ENCODE measurements at regions not wholly inside any gene's neighbourhood (a gene's known extent, or its start where the extent isn't known, plus 50 kb on each side); places are given as distances from the start of the nearest gene placed in this dataset.

DNA sequence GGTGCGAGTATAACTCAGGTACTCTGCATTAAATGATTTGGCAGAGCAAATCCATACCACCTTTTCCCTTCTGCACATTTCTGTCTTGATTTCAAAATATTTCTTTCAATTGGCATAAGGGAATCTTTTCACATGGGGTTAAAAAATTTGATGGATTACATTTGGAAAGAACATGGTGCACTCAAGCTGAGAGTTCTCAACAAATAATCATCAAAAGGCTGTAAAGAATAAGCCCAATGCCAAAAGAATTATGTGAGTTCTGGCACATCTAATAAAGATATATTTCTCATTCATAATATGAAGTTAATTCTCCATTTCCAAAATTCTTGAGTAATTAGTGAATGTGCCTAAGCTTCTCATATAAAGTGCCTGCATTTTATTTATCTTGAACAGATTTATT, 223.1 kb downstream of the GPR37 start:
- in situ Hi-C loops (cut with MboI; ENCODE audit: low pct_unique_long_range_greater_than_20kb, low sequenced_read_pairs) = no loop called here
- no peak for DNase-seq

DNA sequence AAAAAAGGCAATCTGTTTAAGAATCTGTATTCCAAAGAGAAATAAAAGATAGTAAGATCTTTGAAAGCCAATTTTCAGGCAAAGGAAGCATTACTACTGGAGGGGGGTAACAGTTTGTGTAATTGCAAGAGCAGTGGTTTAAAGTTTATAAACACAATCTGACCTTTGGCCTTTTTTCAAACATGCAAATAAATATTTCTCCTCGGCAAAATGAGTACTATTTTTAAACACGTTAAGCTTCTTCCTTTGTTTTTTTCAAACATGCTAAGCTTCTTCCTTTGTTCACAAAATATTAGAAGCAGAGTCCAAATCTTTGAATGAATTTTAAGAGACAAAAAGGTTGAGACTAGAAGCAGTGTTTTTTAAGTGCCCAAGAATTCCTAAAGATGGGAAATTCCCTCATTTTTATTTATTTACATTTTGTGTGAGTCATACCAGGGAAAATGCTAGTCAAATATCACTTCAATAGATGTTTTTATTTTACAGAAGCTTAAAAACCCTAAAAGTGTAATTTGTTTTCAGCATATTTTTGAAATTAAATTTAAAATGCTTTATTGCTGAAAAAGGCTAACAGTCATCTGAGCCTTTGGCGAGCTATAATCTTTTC, 229.3 kb downstream of the GPR37 start:
- in situ Hi-C loops (cut with MboI; ENCODE audit: low pct_unique_long_range_greater_than_20kb, low sequenced_read_pairs) = no loop called here
- no peak for DNase-seq

DNA sequence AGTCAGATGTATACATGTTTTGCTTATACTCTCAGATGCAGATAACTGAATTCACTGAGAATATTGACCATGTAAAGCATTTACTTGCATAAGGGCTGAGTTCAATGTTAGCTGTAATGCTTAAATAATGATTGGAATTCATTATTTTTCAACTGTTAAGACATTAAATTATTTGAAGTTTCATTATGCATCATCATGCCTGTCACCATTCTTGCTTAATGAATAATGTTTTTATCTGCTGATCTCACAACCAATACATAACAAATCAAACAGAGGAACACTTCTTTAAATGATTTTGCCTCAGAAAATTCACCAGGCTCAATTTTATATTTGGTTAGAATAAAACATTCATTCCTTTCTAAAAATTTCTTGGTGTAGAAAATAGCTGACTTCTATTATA, 233.4 kb downstream of the GPR37 start:
- DNase-seq = no peak
- in situ Hi-C loops (cut with MboI; ENCODE audit: low pct_unique_long_range_greater_than_20kb, low sequenced_read_pairs) = no loop called here

DNA sequence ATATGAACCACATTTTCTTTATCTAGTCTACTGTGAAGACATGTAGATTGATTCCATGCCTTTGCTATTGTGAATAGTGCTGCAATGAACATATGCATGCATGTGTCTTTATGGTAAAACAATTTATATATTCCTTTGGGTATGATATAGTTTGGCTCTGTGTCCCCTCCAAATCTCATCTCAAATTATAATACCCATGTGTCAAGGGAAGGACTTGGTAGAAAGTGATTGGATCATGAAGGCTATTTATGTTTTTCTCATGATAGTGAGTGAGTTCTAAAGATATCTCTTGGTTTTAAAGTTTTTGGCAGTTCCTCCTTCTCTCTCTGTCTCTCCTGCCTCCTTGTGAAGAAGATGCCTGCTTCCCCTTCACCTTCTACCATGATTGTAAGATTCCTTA, 248.7 kb downstream of the GPR37 start:
- in situ Hi-C loops (cut with MboI; ENCODE audit: low pct_unique_long_range_greater_than_20kb, low sequenced_read_pairs) = no loop called here
- no peak for DNase-seq

DNA sequence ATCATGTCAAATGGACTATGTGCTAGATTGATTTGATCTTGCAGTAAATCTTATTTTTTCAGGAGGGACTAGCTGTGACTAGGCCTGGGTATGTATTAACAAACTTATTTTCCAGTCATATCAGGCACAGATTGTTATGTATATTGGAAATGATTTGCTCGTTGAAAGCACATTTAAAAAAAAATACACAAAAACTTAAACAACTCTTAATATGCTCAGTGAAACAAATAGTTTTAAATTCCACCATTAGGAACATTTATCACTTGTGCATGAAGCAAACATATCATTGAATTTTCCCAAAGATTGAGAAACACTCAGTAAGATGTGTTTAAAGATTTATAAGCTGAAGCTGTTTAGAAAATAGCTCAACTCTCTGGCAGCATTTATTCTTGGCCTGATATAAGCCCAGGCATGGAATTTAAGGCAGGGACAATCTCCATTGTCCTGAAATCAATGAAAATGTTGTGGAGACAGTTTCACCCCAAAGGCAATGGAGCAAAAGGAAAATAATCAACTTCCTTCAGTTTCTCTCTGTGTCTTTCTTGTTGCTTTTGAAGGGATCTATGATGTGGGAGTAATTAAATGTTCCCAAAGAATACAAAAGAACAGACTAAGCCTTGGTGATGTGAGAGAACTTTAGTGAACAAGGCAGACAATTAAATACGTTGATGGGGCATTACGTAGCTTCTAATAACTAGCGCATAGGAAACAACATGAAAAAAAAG, 250.3 kb downstream of the GPR37 start:
- in situ Hi-C loops (cut with MboI; ENCODE audit: low pct_unique_long_range_greater_than_20kb, low sequenced_read_pairs) = no loop called here
- no peak for DNase-seq

DNA sequence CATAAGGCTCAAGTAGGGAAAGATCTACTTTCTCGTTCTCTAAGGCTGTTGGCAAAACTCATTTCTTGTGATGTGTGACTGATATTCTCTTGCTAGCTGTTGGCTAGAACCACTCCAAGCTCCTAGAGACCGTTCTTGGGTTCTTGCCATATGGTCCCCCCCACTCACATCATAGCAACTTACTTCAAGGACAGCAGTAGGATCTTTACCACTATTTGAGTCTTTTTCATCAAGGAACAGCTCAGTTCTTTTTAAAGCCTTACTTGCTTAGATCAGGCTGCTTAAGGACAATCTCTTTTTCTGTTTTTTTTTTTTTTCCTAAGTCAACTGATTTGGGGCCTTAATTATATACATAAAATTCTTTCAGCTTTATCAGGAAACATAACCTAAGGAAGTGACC, 251.1 kb downstream of the GPR37 start:
- no peak for DNase-seq
- in situ Hi-C loops (cut with MboI; ENCODE audit: low pct_unique_long_range_greater_than_20kb, low sequenced_read_pairs) = no loop called here

DNA sequence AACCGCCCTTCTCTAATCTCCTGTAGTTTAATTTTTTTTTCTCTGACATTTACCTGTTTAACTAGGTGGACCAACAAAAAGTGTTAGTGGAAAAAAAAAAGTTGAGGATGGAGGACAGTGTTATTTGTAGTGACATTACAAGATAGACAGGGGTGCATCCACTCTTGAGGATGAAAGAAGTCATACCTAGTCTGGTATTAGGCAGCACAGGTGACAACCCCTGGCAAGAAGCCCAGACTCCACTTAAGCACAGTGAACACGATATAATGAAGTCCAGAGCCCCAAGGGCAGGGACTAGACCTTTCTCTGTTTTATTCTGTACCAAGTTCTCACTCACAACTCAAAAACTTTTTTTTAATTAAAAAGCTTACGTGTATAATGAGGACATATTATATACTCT, 268.4 kb downstream of the GPR37 start:
- DNase-seq = no peak
- in situ Hi-C loops (cut with MboI; ENCODE audit: low pct_unique_long_range_greater_than_20kb, low sequenced_read_pairs) = no loop called here

DNA sequence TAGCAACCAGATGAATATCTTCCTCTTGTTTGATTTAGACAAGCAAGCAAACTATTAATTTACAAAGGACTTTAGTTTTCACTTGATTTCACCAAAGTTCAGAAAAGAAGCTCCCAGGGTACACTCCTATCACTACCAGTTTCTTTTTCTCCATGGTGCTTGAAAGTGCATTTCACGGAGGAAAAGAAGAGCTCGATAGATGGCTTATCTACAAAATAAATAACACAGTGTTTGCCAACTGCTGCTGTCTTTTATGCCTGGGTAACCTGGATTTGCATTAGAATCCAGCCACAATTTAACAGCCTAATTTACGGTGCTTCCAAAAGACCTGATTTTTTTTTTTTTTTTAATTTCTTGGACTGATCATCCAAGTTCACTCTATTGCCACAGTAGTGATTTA, 275.7 kb downstream of the GPR37 start:
- DNase-seq = no peak
- in situ Hi-C loops (cut with MboI; ENCODE audit: low pct_unique_long_range_greater_than_20kb, low sequenced_read_pairs) = no loop called here

DNA sequence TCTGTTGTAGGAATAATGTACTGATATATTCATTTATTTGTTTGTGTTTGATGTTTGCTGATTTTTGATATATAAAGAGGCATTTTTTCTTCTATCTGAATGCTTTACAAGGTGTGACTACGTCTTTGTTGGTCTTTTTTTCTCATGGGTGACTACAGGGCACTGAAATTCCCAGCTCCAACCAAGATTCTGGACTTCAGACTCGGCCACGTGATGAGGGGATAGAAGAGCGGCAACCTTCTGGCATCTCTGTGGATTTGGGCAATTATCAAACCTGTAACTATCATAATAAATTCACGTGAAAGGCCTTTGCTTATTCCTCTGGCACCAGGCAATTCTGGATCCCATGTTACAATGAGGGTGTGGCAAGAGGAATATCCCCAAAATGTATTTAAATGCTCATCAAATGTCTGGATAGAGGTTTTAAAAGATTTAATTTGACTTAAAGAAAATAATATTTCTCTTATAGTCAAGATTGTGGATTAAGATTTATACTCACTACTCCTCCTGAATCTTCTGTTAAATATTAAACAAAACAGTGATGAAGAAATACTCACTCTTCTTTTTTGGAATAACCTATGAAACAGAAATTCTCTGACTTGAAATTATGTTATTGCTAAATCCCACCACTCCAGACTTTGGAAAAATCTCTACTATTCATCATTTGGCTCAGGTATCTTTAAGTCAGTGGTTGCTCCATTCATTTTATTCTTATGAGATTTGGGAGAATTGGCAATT, 276.3 kb downstream of the GPR37 start:
- no peak for DNase-seq
- in situ Hi-C loops (cut with MboI; ENCODE audit: low pct_unique_long_range_greater_than_20kb, low sequenced_read_pairs) = no loop called here

DNA sequence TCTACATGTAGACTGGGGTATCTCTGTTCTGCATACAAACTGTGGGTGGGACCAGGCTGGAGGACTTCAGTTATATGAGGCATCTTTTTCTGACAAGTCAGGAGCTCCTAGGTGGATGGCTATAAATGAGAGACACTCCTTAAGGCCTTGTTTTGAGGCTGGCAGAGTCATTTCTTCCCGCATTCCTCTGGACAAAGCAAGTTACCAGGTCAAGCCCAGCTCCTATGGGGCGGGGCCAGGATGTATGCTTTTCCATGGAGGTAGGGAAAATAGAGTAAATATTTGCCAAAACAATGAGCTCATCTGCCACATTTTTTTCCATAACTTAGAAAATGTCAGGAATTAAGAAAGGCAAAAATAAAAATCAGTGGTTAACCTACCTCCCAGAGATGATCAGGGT, 283.4 kb downstream of the GPR37 start:
- DNase-seq = no peak
- in situ Hi-C loops (cut with MboI; ENCODE audit: low pct_unique_long_range_greater_than_20kb, low sequenced_read_pairs) = no loop called here

DNA sequence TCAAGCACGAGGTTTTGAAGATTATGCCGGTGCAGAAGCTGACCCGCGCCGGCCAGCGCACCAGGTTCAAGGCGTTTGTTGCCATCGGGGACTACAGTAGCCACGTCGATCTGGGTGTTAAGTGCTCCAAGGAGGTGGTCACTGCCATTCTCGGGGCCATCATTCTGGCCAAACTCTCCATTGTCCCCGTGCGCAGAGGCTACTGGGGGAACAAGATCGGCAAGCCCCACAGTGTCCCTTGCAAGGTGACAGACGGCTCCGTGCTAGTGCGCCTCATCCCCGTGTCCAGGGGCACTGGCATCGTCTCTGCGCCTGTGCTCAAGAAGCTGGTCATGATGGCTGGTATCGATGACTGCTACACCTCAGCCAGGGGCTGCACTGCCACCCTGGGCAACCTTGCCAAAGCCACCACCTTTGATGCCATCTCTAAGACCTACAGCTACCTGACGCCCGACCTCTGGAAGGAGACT, 284.7 kb downstream of the GPR37 start:
- DNase-seq = no peak
- in situ Hi-C loops (cut with MboI; ENCODE audit: low pct_unique_long_range_greater_than_20kb, low sequenced_read_pairs) = no loop called here

DNA sequence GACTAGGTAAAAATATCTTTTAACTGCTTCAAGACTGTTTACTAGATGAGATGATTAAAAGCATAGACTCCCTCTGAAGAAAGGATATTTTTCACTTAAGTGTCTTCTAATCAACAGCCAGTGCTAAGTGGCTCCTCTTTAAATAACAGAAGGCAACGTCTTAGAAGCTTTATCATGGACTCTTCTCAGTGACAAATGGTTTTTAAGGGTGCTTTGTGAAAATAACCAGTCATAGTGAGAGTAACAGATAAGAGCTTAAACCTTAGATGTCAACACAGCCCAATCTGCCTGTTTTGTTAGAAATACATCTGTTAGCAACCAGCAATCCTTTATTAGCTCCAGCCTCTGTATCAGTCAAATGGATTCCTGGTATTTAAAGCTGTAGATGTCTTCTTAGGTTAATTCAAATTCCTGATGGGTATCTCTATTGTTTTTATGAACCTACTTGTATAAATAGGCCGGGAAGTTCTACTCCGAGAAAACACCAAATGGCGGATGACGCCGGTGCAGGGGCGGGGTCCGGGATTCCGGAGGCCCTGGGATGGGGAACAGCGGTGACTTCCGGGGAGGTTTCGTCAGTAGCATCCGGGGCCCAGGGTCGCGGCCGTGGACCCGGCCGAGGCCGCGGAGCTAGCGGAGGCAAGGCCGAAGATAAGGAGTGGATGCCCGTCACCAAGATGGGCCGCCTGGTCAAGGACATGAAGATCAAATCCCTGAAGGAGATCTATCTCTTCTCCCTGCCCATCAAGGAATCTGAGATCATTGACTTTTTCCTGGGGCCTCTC, 285.4 kb downstream of the GPR37 start:
- DNase-seq = no peak
- in situ Hi-C loops (cut with MboI; ENCODE audit: low pct_unique_long_range_greater_than_20kb, low sequenced_read_pairs) = no loop called here

DNA sequence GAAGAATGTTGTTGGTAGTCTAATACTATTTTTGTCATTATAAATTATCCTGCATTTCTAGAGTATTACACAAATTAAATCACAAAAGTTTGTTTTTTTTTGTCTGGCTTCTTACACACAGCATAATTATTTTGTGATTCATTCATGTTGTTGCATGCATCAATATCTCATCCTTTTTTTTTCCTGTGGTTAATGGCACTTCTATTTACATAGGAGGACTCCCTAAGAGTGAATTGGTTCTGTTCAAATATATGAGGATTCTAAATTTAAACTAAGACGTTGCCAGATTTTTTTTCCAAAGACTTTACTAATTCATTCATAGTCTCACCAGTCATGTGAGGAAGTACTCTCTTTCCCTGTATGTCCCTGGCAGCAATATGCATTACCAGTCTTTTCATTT, 303.3 kb downstream of the GPR37 start:
- in situ Hi-C loops (cut with MboI; ENCODE audit: low pct_unique_long_range_greater_than_20kb, low sequenced_read_pairs) = no loop called here
- DNase-seq = no peak

DNA sequence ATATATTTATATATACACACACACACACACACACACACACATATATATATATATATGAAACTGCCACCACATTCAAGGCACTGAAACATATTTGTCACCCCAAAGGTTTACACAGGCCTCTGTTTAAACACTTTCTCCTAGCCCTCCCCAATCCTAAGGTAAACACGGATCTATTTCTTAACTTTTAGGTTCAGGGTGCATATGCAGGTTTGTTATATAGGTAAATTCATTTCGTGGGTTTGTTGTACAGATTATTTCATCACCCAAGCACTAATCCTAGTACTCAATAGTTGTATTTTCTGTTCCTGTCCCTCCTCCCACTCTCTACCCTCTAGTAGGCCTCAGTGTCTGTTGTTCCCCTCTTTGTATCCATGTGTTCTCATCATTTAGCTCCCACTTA, 305.0 kb downstream of the GPR37 start:
- in situ Hi-C loops (cut with MboI; ENCODE audit: low pct_unique_long_range_greater_than_20kb, low sequenced_read_pairs) = no loop called here
- DNase-seq = no peak

DNA sequence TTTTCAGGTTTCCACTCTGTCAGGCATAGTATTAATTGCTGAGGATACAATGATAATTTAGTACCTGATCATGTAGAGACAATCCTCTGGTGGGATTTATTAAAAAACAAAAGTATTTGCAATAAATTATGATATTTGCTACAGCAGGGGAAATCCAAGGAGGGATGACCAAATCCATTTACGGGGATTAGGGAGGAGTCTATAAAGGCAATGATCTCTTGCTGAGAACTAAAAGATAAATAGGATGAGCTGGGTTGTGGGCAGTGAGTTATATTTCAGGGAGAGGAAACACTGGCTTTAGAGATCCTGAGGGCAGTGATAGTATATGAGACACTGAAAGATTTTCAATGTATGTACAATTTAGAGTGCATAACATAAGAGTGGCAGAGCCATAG, 305.5 kb downstream of the GPR37 start:
- no peak for DNase-seq
- in situ Hi-C loops (cut with MboI; ENCODE audit: low pct_unique_long_range_greater_than_20kb, low sequenced_read_pairs) = no loop called here

DNA sequence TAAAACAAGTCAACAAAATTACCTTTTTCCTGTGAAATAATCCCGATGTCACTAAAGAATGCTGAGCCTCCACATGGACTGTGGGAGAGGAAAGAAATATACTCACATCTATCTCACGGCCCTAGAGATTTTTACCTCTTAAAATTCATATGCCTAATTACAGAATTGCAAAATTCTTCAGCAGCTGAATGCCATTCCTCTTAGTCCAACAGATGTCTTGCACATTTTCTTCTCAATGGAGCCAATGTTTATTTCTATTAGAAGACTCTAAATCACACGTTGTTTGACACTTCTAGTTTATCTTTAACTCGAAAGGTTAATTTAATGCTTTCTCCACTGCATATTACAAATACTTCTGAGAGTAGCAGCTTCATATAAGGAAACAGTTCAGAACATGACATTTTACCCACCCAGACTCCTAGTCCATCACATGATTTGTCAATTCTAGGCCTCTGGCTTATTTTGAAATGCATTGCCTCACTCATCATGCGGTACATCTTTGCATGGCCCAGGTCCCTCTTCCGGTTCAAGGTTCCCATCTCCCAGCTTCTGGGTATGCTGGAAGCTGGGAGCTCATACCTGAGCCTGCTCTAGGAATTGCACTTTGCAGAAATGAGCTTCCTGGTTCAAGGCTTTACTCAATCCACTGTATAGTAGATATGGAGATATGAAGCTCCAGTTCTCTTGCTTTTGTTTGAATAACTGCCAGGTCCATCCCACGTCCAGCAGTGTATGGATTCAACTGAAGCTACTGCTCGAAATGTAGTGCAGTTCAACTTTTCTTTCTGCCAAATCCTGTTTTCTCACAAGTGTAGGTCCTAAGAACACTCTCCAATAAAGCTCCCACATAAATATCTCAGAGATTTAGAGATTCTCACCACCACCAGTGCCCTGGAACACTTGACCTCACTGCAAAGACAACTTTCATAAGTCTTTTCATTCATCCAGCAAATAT, 306.2 kb downstream of the GPR37 start:
- in situ Hi-C loops (cut with MboI; ENCODE audit: low pct_unique_long_range_greater_than_20kb, low sequenced_read_pairs) = no loop called here
- DNase-seq = no peak

DNA sequence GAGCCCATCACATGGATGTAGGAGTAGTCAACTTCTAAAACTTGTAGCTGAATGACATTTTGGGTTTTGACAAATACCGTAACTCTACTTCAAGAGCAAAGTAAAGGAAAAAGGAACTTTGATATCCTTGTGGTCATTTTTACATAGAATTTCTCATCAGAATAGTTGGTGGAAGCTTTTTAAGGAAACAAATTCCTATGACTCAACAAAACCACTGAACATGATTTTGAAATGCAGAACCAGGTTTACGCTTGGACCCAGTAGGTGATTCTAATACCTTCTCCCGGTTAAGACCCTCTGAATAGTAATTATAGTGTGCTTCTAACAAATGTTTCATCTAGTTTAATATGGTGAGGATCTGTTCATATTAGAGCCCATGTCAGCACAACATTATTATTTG, 307.8 kb downstream of the GPR37 start:
- in situ Hi-C loops (cut with MboI; ENCODE audit: low pct_unique_long_range_greater_than_20kb, low sequenced_read_pairs) = no loop called here
- DNase-seq = no peak

DNA sequence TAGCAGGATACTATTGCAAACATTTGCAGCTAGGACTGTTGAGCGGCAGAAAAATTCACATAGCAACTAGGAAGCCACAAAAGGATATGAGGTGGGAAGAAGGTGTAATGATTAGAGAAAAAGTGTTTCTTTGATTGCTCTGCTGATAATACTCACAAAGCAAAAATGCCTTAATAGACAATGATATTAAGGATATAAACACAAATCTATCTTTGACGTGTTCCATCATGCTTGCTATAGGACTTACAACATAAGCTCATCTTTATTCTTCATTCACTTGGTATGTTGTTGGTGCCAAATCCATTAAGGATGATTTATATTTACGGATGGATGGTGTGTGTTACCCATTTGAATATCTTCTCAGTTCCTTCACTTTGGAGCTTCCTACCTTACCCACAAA, 309.3 kb downstream of the GPR37 start:
- in situ Hi-C loops (cut with MboI; ENCODE audit: low pct_unique_long_range_greater_than_20kb, low sequenced_read_pairs) = no loop called here

DNA sequence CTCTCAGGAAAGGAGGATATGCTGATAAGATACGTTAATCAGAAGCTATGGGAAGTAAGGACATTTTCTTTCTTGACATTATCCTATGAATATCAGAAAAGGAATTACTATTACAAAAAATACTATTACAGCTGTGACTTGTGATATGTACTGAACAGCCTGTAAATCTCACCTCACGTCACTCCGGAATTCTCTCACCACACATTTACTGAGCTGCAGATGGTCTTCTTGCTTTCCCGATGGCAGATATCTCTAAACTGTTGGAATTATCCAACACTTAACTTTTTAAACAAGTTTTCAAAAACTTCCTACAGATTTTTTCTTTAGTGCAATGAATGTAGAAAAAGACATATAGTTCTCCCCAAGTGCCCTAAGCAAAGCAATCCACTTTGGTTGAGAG, 313.4 kb downstream of the GPR37 start:
- in situ Hi-C loops (cut with MboI; ENCODE audit: low pct_unique_long_range_greater_than_20kb, low sequenced_read_pairs) = no loop called here
- no peak for DNase-seq

More for the DNA sequence above, 309.3 kb downstream of the GPR37 start:
- no peak for DNase-seq
